Muscle of back (tissue), 3 donors: ENCODE measurements at regions not wholly inside any gene's neighbourhood (a gene's known extent, or its start where the extent isn't known, plus 50 kb on each side); places are given as distances from the start of the nearest gene placed in this dataset.
A peak's percentile ranks its signal among the peaks of the same experiment; 100 is the strongest.
"Not testable (repeated sequence)": the region's sequence is repeated elsewhere in the genome, so short reads cannot be mapped to it uniquely, and the experiment has no call there.

Source experiments
- DNase-seq, 3 donors: peaks; one replicate each; pipeline versions ENCODE4 v3.0.0 to v3.0.0-alpha.2; 2013

- DNase-seq, result no peak
Measured at GRCh38 chr1:181202986-181203555, 114.6 kb downstream of the IER5 start.

GRCh38 chr1:181204530-181204929, 116.0 kb downstream of the IER5 start:
- no peak for DNase-seq

GRCh38 chr1:181205901-181206300, 117.4 kb downstream of the IER5 start:
- no peak for DNase-seq

GRCh38 chr1:181206513-181206912, 118.0 kb downstream of the IER5 start:
- no peak for DNase-seq

GRCh38 chr1:181206979-181207790, 118.7 kb downstream of the IER5 start:
- DNase-seq, result no peak

GRCh38 chr1:181208083-181208482, 119.6 kb downstream of the IER5 start:
- DNase-seq, result no peak

GRCh38 chr1:181208967-181209366, 120.5 kb downstream of the IER5 start:
- no peak for DNase-seq

GRCh38 chr1:181213056-181213455, 124.6 kb downstream of the IER5 start:
- DNase-seq, result no peak

- no peak for DNase-seq
Measured at GRCh38 chr1:181216591-181216994, 128.1 kb downstream of the IER5 start.

GRCh38 chr1:181219938-181220337, 131.4 kb downstream of the IER5 start:
- no peak for DNase-seq

- no peak for DNase-seq
Measured at GRCh38 chr1:181221078-181221477, 132.6 kb downstream of the IER5 start.

- DNase-seq, result peak in 1 of 3 donors; percentile 5
Measured at GRCh38 chr1:181222972-181223505, 134.5 kb downstream of the IER5 start.

- not testable (repeated sequence) for DNase-seq
Measured at GRCh38 chr1:181226728-181227127, 138.2 kb downstream of the IER5 start.

- DNase-seq, result no peak
Measured at GRCh38 chr1:181239086-181239485, 150.6 kb downstream of the IER5 start.

GRCh38 chr1:181246320-181246719, 157.8 kb downstream of the IER5 start:
- DNase-seq, result not testable (repeated sequence)

GRCh38 chr1:181248361-181248760, 159.9 kb downstream of the IER5 start:
- not testable (repeated sequence) for DNase-seq

GRCh38 chr1:181249186-181249585, 160.7 kb downstream of the IER5 start:
- no peak for DNase-seq

GRCh38 chr1:181250038-181250437, 161.5 kb downstream of the IER5 start:
- DNase-seq, result no peak

- DNase-seq, result peak in 2 of 3 donors; percentile 4 to 27
Measured at GRCh38 chr1:181251001-181251712, 162.7 kb downstream of the IER5 start.

- DNase-seq, result no peak
Measured at GRCh38 chr1:181251713-181252075, 163.2 kb downstream of the IER5 start.

- not testable (repeated sequence) for DNase-seq
Measured at GRCh38 chr1:181253601-181254000, 165.1 kb downstream of the IER5 start.

- DNase-seq, result peak in 1 of 3 donors; percentile 91
Measured at GRCh38 chr1:181255270-181255929, 166.9 kb downstream of the IER5 start.
